Spleen (tissue), 11 donors: ENCODE measurements at regions not wholly inside any gene's neighbourhood (a gene's known extent, or its start where the extent isn't known, plus 50 kb on each side); places are given as distances from the start of the nearest gene placed in this dataset.

Experiments
- DNase-seq: peaks from one replicate; pipeline ENCODE4 v3.0.0-alpha.2; 2020
- H3K27ac ChIP-seq, 8 donors: fragments of 200-600 bp; sonication (generic) in 7 of 8; 1 replicate in 4 of 8; 2 replicates in 4 of 8; pipeline versions ENCODE4 v1.5.0 to v1.8.0; 2016 to 2021; ENCODE audit warnings: inconsistent platforms in 4 of 8, mild to moderate bottlenecking in 4 of 8, moderate library complexity in 1 of 8
- H3K27me3 ChIP-seq, 7 donors: fragments of 200-600 bp; sonication (generic) in 6 of 7; replicated peaks in 1 of 7; 1 replicate in 4 of 7; 2 replicates in 3 of 7; pipeline versions ENCODE4 v1.5.0 to v1.8.0; 2016 to 2021; ENCODE audit warnings: inconsistent platforms in 3 of 7, mild to moderate bottlenecking in 1 of 7
- H3K36me3 ChIP-seq, 6 donors: fragments of 200-600 bp; sonication (generic) in 5 of 6; 1 replicate in 4 of 6; 2 replicates in 2 of 6; pipeline versions ENCODE4 v1.5.0 to v1.8.0; 2016 to 2021; ENCODE audit warnings: inconsistent platforms in 2 of 6
- H3K4me1 ChIP-seq, 6 donors: fragments of 200-600 bp; sonication (generic) in 5 of 6; 1 replicate in 3 of 6; 2 replicates in 3 of 6; pipeline versions ENCODE4 v1.5.0 to v1.8.0; 2016 to 2021; ENCODE audit warnings: inconsistent platforms in 3 of 6
- H3K4me3 ChIP-seq, 8 donors: fragments of 200-600 bp; sonication (generic) in 7 of 8; 1 replicate in 4 of 8; 2 replicates in 4 of 8; pipeline versions ENCODE4 v1.5.0 to v1.8.0; 2016 to 2021; ENCODE audit warnings: inconsistent platforms in 4 of 8, mild to moderate bottlenecking in 4 of 8, moderate library complexity in 2 of 8
- H3K9me3 ChIP-seq, 8 donors: fragments of 200-600 bp; sonication (generic) in 7 of 8; 1 replicate in 4 of 8; 2 replicates in 4 of 8; pipeline versions ENCODE4 v1.5.0 to v1.8.0; 2016 to 2021; ENCODE audit warnings: inconsistent platforms in 4 of 8
- POLR2A ChIP-seq, 3 donors: fragments of 450-650 bp; IDR thresholded peaks; one replicate each; pipeline ENCODE4 v1.5.1; 2017; ENCODE audit warnings: antibody characterized with exemption in 3 of 3, mild to moderate bottlenecking in 1 of 3
- POLR2AphosphoS5 ChIP-seq, 3 donors: sonication (generic); formaldehyde crosslinking; IDR thresholded peaks; one replicate each; pipeline ENCODE4 v1.5.1; 2017; ENCODE audit warnings: antibody characterized with exemption in 3 of 3
- whole genome bisulfite sequencing, 5 donors: extraction: QIAGEN DNeasy Blood & Tissue Kit in 3 of 5; methylation state at CpG; one replicate each; pipeline versions ENCODE4 v1.1.5 to v1.1.7; 2013 to 2018; 5-methylcytosine and 5-hydroxymethylcytosine counted together
- intact Hi-C: fragments of 100-400 bp; cut with DNase I; formaldehyde crosslinking; loops from one replicate; pipeline ENCODE4 v1.15.0; 2023; ENCODE audit warnings: low total_unique reads
- TF ChIP-seq, protein P1 (sequence below), 11 experiments: fragments of 200-600 bp in 7 of 11; fragments of 450-650 bp in 4 of 11; sonication (generic) in 4 of 11; IDR thresholded peaks in 8 of 11; conservative IDR thresholded peaks in 3 of 11; 1 replicate in 7 of 11; 2 replicates in 4 of 11; pipeline versions ENCODE4 v1.4.0 to v1.8.0; 2016 to 2021; ENCODE audit warnings: antibody characterized with exemption in 11 of 11, inconsistent platforms in 4 of 11, mild to moderate bottlenecking in 1 of 11
- donor health status: healthy with polysubstance abuse.
- donor health status: DM: no; HTN: no; CAD: no; lungs with moderate emphysema.
- donor health status: DM: no; HTN: no; CAD: no.
- donor health status: Bipolar disorder and iron deficiency.
- donor health status: healthy.
- donor health status: DM: no; HTN: no; CAD: no.
- donor health status: DM: yes; HTN: yes; CAD: no.

DNA sequence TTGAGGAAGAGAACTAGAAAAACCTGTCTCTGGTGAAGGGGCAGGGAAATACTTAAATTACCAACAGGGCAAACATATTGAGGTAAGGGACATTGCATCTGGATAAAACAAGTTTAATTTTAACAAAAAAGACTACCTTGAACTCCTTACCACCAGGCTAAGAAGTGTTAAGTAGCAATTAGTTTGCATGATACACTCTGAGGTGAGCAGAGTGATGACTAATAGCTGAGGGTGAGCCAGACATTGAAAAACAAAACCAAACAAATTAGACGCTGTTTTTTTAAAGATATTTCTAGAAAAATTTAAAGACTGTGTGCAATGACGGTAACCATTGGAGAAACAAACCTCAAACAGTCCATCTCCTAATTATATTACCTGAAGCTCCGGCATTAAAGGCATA lies 105.9 kb downstream of the ANKRD7 start:
- H3K27me3 ChIP-seq = no peaks in the 10 kb centered on the region
- 81 to 91% (median 88%) methylated on average over 3 of the region's 3 CpGs for WGBS, 5 donors
- H3K27ac ChIP-seq = no peak overlapping the region
- no peaks in the 10 kb centered on the region for H3K36me3 ChIP-seq
- TF ChIP-seq POLR2AphosphoS5 (IDR thresholded peaks at IDR 0.05) (no peak), POLR2A (IDR thresholded peaks at IDR 0.05) (no peak)
- TF ChIP-seq, protein P1, sequence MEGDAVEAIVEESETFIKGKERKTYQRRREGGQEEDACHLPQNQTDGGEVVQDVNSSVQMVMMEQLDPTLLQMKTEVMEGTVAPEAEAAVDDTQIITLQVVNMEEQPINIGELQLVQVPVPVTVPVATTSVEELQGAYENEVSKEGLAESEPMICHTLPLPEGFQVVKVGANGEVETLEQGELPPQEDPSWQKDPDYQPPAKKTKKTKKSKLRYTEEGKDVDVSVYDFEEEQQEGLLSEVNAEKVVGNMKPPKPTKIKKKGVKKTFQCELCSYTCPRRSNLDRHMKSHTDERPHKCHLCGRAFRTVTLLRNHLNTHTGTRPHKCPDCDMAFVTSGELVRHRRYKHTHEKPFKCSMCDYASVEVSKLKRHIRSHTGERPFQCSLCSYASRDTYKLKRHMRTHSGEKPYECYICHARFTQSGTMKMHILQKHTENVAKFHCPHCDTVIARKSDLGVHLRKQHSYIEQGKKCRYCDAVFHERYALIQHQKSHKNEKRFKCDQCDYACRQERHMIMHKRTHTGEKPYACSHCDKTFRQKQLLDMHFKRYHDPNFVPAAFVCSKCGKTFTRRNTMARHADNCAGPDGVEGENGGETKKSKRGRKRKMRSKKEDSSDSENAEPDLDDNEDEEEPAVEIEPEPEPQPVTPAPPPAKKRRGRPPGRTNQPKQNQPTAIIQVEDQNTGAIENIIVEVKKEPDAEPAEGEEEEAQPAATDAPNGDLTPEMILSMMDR (IDR thresholded peaks at IDR 0.05 in 8 of 11, conservative IDR thresholded peaks at IDR 0.05 in 3 of 11) = no peak
- no peak overlapping the region for H3K4me3 ChIP-seq
- no peaks in the 10 kb centered on the region for H3K4me1 ChIP-seq
- intact Hi-C loops = no loop called here
- no peak for DNase-seq
- H3K9me3 ChIP-seq = no peaks in the 10 kb centered on the region

DNA sequence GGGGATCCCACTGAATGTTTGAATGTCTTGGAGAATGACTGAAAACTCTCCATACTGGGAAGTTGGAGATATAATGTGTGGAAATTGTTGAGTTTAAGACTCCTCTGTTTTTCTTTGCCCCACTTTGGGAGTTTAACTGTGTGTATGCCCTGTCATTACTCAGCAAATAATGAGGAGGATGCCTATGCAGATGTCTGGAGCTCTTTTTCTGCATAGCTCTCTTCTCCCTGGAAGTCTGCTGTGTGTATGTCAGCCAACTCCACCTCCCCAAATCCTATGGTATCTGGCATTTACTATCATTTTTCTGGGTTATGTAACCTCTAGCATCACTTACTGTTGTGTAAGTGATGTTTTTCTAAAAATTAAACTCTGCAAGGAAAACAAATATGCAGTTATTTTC lies 122.2 kb downstream of the ANKRD7 start:
- TF ChIP-seq POLR2AphosphoS5 (IDR thresholded peaks at IDR 0.05) (no peak), POLR2A (IDR thresholded peaks at IDR 0.05) (no peak)
- TF ChIP-seq, protein P1 (IDR thresholded peaks at IDR 0.05 in 8 of 11, conservative IDR thresholded peaks at IDR 0.05 in 3 of 11) = no peak
- intact Hi-C loops = no loop called here
- no peak for DNase-seq
- H3K9me3 ChIP-seq = no peaks in the 10 kb centered on the region
- no peaks in the 10 kb centered on the region for H3K27me3 ChIP-seq
- H3K4me3 ChIP-seq = no peak overlapping the region
- H3K4me1 ChIP-seq = no peaks in the 10 kb centered on the region
- H3K36me3 ChIP-seq = no peaks in the 10 kb centered on the region
- H3K27ac ChIP-seq = no peak overlapping the region

DNA sequence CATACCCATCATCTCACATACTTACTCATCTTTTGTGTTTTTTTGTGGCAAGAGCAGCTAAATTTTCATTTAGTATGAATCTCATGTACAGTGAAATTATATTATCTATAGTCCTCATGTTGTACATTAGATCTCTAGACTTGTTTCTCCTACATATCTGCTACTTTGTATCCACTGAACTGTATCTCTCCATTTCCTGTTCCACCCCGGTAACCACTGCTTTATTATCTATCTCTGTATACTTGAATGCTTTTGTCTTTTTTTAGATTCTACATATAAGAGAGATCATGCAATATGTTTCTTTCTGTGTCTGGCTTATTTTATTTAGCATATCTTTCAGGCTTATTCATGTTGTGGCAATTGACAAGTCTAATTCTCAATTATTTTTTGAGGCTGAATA lies 125.1 kb downstream of the ANKRD7 start:
- WGBS, 5 donors = 54 to 67% (median 58%) methylated on average over 1 of the region's 1 CpG
- Histone ChIP-seq H3K27ac (no peak overlapping the region), H3K27me3 (no peaks in the 10 kb centered on the region), H3K36me3 (no peaks in the 10 kb centered on the region), H3K4me3 (no peak overlapping the region), H3K9me3 (no peaks in the 10 kb centered on the region), H3K4me1 (no peaks in the 10 kb centered on the region)
- intact Hi-C loops = no loop called here
- DNase-seq = no peak
- TF ChIP-seq, protein P1 (IDR thresholded peaks at IDR 0.05 in 8 of 11, conservative IDR thresholded peaks at IDR 0.05 in 3 of 11) = no peak
- TF ChIP-seq POLR2A (IDR thresholded peaks at IDR 0.05) = no peak
- TF ChIP-seq POLR2AphosphoS5 (IDR thresholded peaks at IDR 0.05) = no peak

DNA sequence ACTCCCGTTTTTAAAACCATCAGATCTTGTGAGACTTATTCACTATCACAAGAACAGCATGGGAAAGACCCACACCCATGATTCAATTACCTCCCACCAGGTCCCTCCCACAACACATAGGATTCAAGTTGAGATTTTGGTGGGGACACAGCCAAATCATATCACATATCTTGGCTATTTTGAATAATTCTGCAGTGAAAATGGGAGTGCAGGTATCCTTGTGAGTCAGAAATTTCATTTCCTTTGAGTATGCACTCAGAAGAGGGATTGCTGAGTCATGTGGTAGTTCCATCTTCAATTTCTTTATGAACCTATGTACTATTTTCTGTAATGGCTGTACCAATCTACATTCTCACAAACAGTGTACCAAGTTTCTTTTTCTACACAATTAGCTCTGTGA lies 125.8 kb downstream of the ANKRD7 start:
- H3K36me3 ChIP-seq = no peaks in the 10 kb centered on the region
- H3K27me3 ChIP-seq = no peaks in the 10 kb centered on the region
- H3K4me3 ChIP-seq = no peak overlapping the region
- H3K27ac ChIP-seq = no peak overlapping the region
- TF ChIP-seq POLR2A (IDR thresholded peaks at IDR 0.05) (no peak), POLR2AphosphoS5 (IDR thresholded peaks at IDR 0.05) (no peak)
- TF ChIP-seq, protein P1 (IDR thresholded peaks at IDR 0.05 in 8 of 11, conservative IDR thresholded peaks at IDR 0.05 in 3 of 11) = no peak
- no peak for DNase-seq
- no peaks in the 10 kb centered on the region for H3K4me1 ChIP-seq
- no peaks in the 10 kb centered on the region for H3K9me3 ChIP-seq
- 71 to 84% (median 73%) methylated on average over 1 of the region's 1 CpG for WGBS, 5 donors
- intact Hi-C loops = no loop called here
